Endothelial cell of umbilical vein (primary cell): ENCODE measurements at regions not wholly inside any gene's neighbourhood (a gene's known extent, or its start where the extent isn't known, plus 50 kb on each side); places are given as distances from the start of the nearest gene placed in this dataset.

Experiments
- BruUV-seq: library from RNA; stranded (reverse); fragments of 400-500 nt; replicated peaks from 2 replicates; lab custom pipeline; 2021; lab: Mats Ljungman, UMichigan
- CTCF ChIA-PET: fragments of 300-600, 350-600 bp; sonication (Branson Sonifier 250); formaldehyde crosslinking; loops from one replicate; lab custom pipeline; 2021; ENCODE audit warnings: antibody characterized with exemption, inconsistent platforms; lab: Charles Lee
- POLR2A ChIA-PET: fragments of 300-600, 350-600 bp; sonication (Branson Sonifier 250); formaldehyde crosslinking; loops from one replicate; lab custom pipeline; 2021; ENCODE audit warnings: antibody characterized with exemption, inconsistent platforms; lab: Charles Lee
- DNase-seq: peaks from one replicate; pipeline ENCODE4 v3.0.0-alpha.2; 2011; ENCODE audit warnings: low read depth, low spot score
- FAIRE-seq: peaks from 2 replicates; lab custom pipeline; 2011; peaks lifted over from hg19 to GRCh38; lab: Jason Lieb, UNC
- H2AFZ ChIP-seq: 2 replicates; pipeline ENCODE4 v1.6.0; 2012; ENCODE audit warnings: low read depth, low read length, control low read depth, inconsistent platforms
- H3K27ac ChIP-seq: 2 replicates; pipeline ENCODE4 v1.5.1; 2011; ENCODE audit warnings: low read depth, mild to moderate bottlenecking, control low read depth, low read length, moderate library complexity; ENCODE audit not compliant: insufficient read depth
- H3K27me3 ChIP-seq, 2 experiments: 2 replicates each; pipeline versions ENCODE4 v1.6.0 to v1.6.1; 2011; ENCODE audit warnings: low read length in 2 of 2, mixed read lengths in 1 of 2; ENCODE audit not compliant: control insufficient read depth in 2 of 2, insufficient read depth in 2 of 2
- H3K36me3 ChIP-seq, 2 experiments: 2 replicates in 1 of 2; 3 replicates in 1 of 2; pipeline ENCODE4 v1.5.1; 2011; ENCODE audit warnings: low read length in 2 of 2, mild to moderate bottlenecking in 1 of 2, moderate library complexity in 1 of 2; ENCODE audit not compliant: control insufficient read depth in 2 of 2, insufficient read depth in 2 of 2; ENCODE audit errors: extremely low read depth in 1 of 2
- H3K4me1 ChIP-seq: 3 replicates; pipeline ENCODE4 v1.5.1; 2011; ENCODE audit warnings: mild to moderate bottlenecking, low read length; ENCODE audit not compliant: control insufficient read depth, insufficient read depth; ENCODE audit errors: extremely low read depth
- H3K4me2 ChIP-seq: 2 replicates; pipeline ENCODE4 v1.6.1; 2011; ENCODE audit warnings: low read length, control low read depth, mixed read lengths; ENCODE audit not compliant: insufficient read depth
- H3K4me3 ChIP-seq, 3 experiments: fragments of 200-600 bp in 1 of 3; sonication (generic), shearing (Covaris generic) in 1 of 3; replicated peaks in 1 of 3; 2 replicates each; pipeline ENCODE4 v1.5.1; 2011 to 2016; ENCODE audit warnings: control low read depth in 3 of 3, low read length in 3 of 3, mild to moderate bottlenecking in 2 of 3, inconsistent platforms in 1 of 3, low read depth in 1 of 3, moderate library complexity in 1 of 3; ENCODE audit not compliant: insufficient read depth in 1 of 3
- H3K79me2 ChIP-seq: 2 replicates; pipeline ENCODE4 v1.6.0; 2012; ENCODE audit warnings: low read length, inconsistent platforms; ENCODE audit not compliant: control insufficient read depth, insufficient read depth
- H3K9ac ChIP-seq: replicated peaks from 2 replicates; pipeline ENCODE3; 2011; ENCODE audit warnings: low read length, control low read depth; ENCODE audit not compliant: insufficient read depth; ENCODE audit errors: extremely low read depth
- H3K9me1 ChIP-seq: replicated peaks from 3 replicates; pipeline ENCODE4 v1.6.0; 2011; ENCODE audit warnings: mild to moderate bottlenecking, low read length; ENCODE audit not compliant: control insufficient read depth, insufficient read depth; ENCODE audit errors: extremely low read depth
- H3K9me3 ChIP-seq: replicated peaks from 2 replicates; pipeline ENCODE4 v1.5.1; 2012; ENCODE audit warnings: low read length, inconsistent platforms; ENCODE audit not compliant: control insufficient read depth, insufficient read depth
- H4K20me1 ChIP-seq: replicated peaks from 2 replicates; pipeline ENCODE3; 2011; ENCODE audit warnings: mild to moderate bottlenecking, low read length; ENCODE audit not compliant: control insufficient read depth, insufficient read depth; ENCODE audit errors: extremely low read depth
- CTCF ChIP-seq, 2 donors: IDR thresholded peaks; 1 replicate in 1 of 2; 2 replicates in 1 of 2; pipeline ENCODE4 v1.5.1; 2011; ENCODE audit warnings: low read length in 2 of 2, mild to moderate bottlenecking in 2 of 2, moderate library complexity in 2 of 2, control low read depth in 1 of 2, inconsistent platforms in 1 of 2, low read depth in 1 of 2; ENCODE audit not compliant: insufficient read depth in 1 of 2; ENCODE audit errors: extremely low read depth in 1 of 2
- EZH2 ChIP-seq: IDR thresholded peaks from 2 replicates; pipeline ENCODE4 v1.6.1; 2012; ENCODE audit warnings: borderline replicate concordance, low read depth, mild to moderate bottlenecking, moderate library complexity, low read length, inconsistent platforms; ENCODE audit not compliant: severe bottlenecking
- FOS ChIP-seq: IDR thresholded peaks from 2 replicates; pipeline ENCODE4 v1.6.1; 2011; ENCODE audit warnings: mild to moderate bottlenecking, low read length, moderate library complexity, borderline replicate concordance; ENCODE audit not compliant: insufficient read depth
- GATA2 ChIP-seq: IDR thresholded peaks from 2 replicates; pipeline ENCODE4 v1.7.0; 2011; ENCODE audit warnings: low read depth, mild to moderate bottlenecking, moderate library complexity, mixed read lengths, low read length; ENCODE audit not compliant: insufficient read length, insufficient read depth
- JUN ChIP-seq: IDR thresholded peaks from 2 replicates; pipeline ENCODE4 v1.6.1; 2011; ENCODE audit warnings: borderline replicate concordance, low read depth; ENCODE audit not compliant: insufficient read length, insufficient read depth
- MYC ChIP-seq: IDR thresholded peaks from one replicate; pipeline ENCODE4 v1.6.1; 2011; ENCODE audit warnings: mild to moderate bottlenecking, low read depth, low read length
- POLR2A ChIP-seq: IDR thresholded peaks from 2 replicates; pipeline ENCODE4 v1.6.1; 2012; ENCODE audit warnings: low read depth, mild to moderate bottlenecking, control low read depth, low read length
- POLR2AphosphoS5 ChIP-seq: IDR thresholded peaks from 2 replicates; pipeline ENCODE4 v1.6.1; 2012; ENCODE audit warnings: low read depth, mild to moderate bottlenecking, control low read depth, low read length, moderate library complexity; ENCODE audit not compliant: insufficient read depth
- dilution Hi-C: fragments of 300-500 bp; cut with MboI; formaldehyde crosslinking; loops from one replicate; pipeline ENCODE4 v1.15.0; 2019; ENCODE audit warnings: low sequenced_read_pairs; ENCODE audit not compliant: extremely low pct_ligation_motif_present
- intact Hi-C: fragments of 100-400 bp; cut with micrococcal nuclease; formaldehyde crosslinking; loops from one replicate; pipeline ENCODE4 v1.10.0; 2022
- TF ChIP-seq, protein P1 (sequence below): IDR thresholded peaks from 2 replicates; pipeline ENCODE4 v1.6.1; 2011; ENCODE audit not compliant: insufficient read depth, insufficient read length

DNA sequence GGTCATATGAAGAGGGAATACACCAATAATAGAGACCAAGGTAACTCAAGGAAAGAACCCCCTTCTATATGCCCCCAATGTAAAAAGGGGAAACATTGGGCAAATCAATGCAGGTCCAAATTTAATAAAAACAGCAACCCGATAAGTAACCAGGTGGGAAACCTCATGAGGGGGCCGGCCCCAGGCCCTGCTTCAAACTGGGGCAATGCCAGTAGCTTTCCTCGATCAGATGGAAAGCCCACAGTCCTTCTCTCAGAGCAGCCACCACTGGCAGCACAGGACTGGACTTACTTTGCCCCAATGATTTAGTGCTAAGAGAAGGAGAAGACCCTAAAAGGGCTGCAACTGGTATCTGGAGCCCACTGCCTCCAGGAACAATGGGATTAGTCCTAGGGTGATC is 65.6 kb upstream of the ASCC3 start:
- Histone ChIP-seq H3K9me3 (no peaks in the 10 kb centered on the region), H3K79me2 (no peaks in the 10 kb centered on the region), H2AFZ (no peak overlapping the region), H3K4me1 (no peaks in the 10 kb centered on the region), H3K27ac (no peak overlapping the region), H3K4me2 (no peak overlapping the region), H4K20me1 (no peaks in the 10 kb centered on the region), H3K4me3 (no peak overlapping the region), H3K27me3 (no peaks in the 10 kb centered on the region), H3K9ac (no peak overlapping the region), H3K36me3 (no peaks in the 10 kb centered on the region), H3K9me1 (no peaks in the 10 kb centered on the region)
- no peak for TF ChIP-seq GATA2
- TF ChIP-seq POLR2A = no peak
- TF ChIP-seq, protein P1, sequence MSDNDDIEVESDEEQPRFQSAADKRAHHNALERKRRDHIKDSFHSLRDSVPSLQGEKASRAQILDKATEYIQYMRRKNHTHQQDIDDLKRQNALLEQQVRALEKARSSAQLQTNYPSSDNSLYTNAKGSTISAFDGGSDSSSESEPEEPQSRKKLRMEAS = no peak
- ChIA-PET POLR2A (no interaction called here), CTCF (no interaction called here)
- no TSS peak for BruUV-seq
- FAIRE-seq (no peak), DNase-seq (no peak)
- intact Hi-C loops (no loop called here), dilution Hi-C loops (no loop called here)

- Histone ChIP-seq H3K27me3 (no peaks in the 10 kb centered on the region), H3K79me2 (no peaks in the 10 kb centered on the region), H3K4me3 (no peak overlapping the region), H3K9ac (no peak overlapping the region), H3K9me3 (no peaks in the 10 kb centered on the region), H3K27ac (no peak overlapping the region), H2AFZ (no peak overlapping the region), H3K36me3 (no peaks in the 10 kb centered on the region), H3K4me1 (no peaks in the 10 kb centered on the region), H3K4me2 (no peak overlapping the region), H3K9me1 (no peaks in the 10 kb centered on the region), H4K20me1 (no peaks in the 10 kb centered on the region)
- BruUV-seq = no TSS peak
- intact Hi-C loops = no loop called here
- ChIA-PET POLR2A (no interaction called here), CTCF (no interaction called here)
- TF ChIP-seq GATA2 (no peak), POLR2A (no peak), CTCF (IDR thresholded peaks at IDR 0.05; ENCODE audit: extremely low read depth in 1 of 2, insufficient read depth in 1 of 2, low read depth in 1 of 2, low read length in 2 of 2) (no peak), FOS (no peak), POLR2AphosphoS5 (no peak), JUN (no peak), EZH2 (no peak), MYC (no peak)
- TF ChIP-seq, protein P1 = no peak
- dilution Hi-C loops = no loop called here
- DNase-seq = no peak
- no peak for FAIRE-seq
Measured at GRCh38 chr6:100948381-100949133, 67.4 kb upstream of the ASCC3 start.
